Spleen (tissue), 7 donors: ENCODE measurements at regions not wholly inside any gene's neighbourhood (a gene's known extent, or its start where the extent isn't known, plus 50 kb on each side); places are given as distances from the start of the nearest gene placed in this dataset.

Experiments used
- CTCF ChIP-seq, 11 experiments: fragments of 200-600 bp in 7 of 11; fragments of 450-650 bp in 4 of 11; sonication (generic) in 4 of 11; IDR thresholded peaks in 8 of 11; conservative IDR thresholded peaks in 3 of 11; 1 replicate in 7 of 11; 2 replicates in 4 of 11; pipeline versions ENCODE4 v1.4.0 to v1.8.0; 2016 to 2021; ENCODE audit warnings: antibody characterized with exemption in 11 of 11, inconsistent platforms in 4 of 11, mild to moderate bottlenecking in 1 of 11
- POLR2A ChIP-seq, 3 donors: fragments of 450-650 bp; IDR thresholded peaks; one replicate each; pipeline ENCODE4 v1.5.1; 2017; ENCODE audit warnings: antibody characterized with exemption in 3 of 3, mild to moderate bottlenecking in 1 of 3
- POLR2AphosphoS5 ChIP-seq, 3 donors: sonication (generic); formaldehyde crosslinking; IDR thresholded peaks; one replicate each; pipeline ENCODE4 v1.5.1; 2017; ENCODE audit warnings: antibody characterized with exemption in 3 of 3
- donor health status: DM: no; HTN: no; CAD: no; lungs with moderate emphysema.
- donor health status: DM: no; HTN: no; CAD: no.
- donor health status: DM: no; HTN: no; CAD: no.

GRCh38 chr10:36038316-36038955 is 396.3 kb upstream of the FZD8 start:
- TF ChIP-seq CTCF (IDR thresholded peaks at IDR 0.05 in 8 of 11, conservative IDR thresholded peaks at IDR 0.05 in 3 of 11) (no peak), POLR2AphosphoS5 (IDR thresholded peaks at IDR 0.05) (no peak), POLR2A (IDR thresholded peaks at IDR 0.05) (no peak)
